NB4 (cell line): ENCODE measurements at regions not wholly inside any gene's neighbourhood (a gene's known extent, or its start where the extent isn't known, plus 50 kb on each side); places are given as distances from the start of the nearest gene placed in this dataset.

ENCODE experiments used
- CTCF ChIP-seq: IDR thresholded peaks from one replicate; pipeline ENCODE4 v1.5.1; 2012; ENCODE audit warnings: low read depth, low read length
- MAX ChIP-seq: IDR thresholded peaks from 2 replicates; pipeline ENCODE4 v1.6.1; 2011; ENCODE audit warnings: low read depth, low read length
- MYC ChIP-seq: IDR thresholded peaks from 2 replicates; pipeline ENCODE4 v1.6.1; 2011; ENCODE audit warnings: low read depth, low read length
- POLR2A ChIP-seq: IDR thresholded peaks from 2 replicates; pipeline ENCODE4 v1.6.1; 2011; ENCODE audit warnings: mild to moderate bottlenecking; ENCODE audit not compliant: insufficient read length; ENCODE audit errors: extremely low read depth

GRCh38 chr13:99056381-99057014 lies 78.6 kb upstream of the DOCK9 start:
- TF ChIP-seq CTCF (no peak), MYC (no peak), POLR2A (no peak), MAX (no peak)
